HEK293T (cell line): ENCODE measurements at regions not wholly inside any gene's neighbourhood (a gene's known extent, or its start where the extent isn't known, plus 50 kb on each side); places are given as distances from the start of the nearest gene placed in this dataset.

Experiments used
- CTCF ChIA-PET: fragments of 350-600 bp; formaldehyde crosslinking; extraction: SDS; loops from one replicate; lab custom pipeline; 2021; ENCODE audit warnings: antibody characterized with exemption, inconsistent platforms; lab: Yijun Ruan, JAX
- POLR2A ChIA-PET: fragments of 350-600 bp; formaldehyde crosslinking; extraction: SDS; loops from one replicate; lab custom pipeline; 2020; ENCODE audit warnings: antibody characterized with exemption, inconsistent platforms; lab: Yijun Ruan, JAX
- DNase-seq: peaks from one replicate; pipeline ENCODE4 v3.0.0; 2012; ENCODE audit warnings: mixed read lengths; ENCODE audit errors: extremely low spot score
- ARNT ChIP-seq: fragments of 450-650 bp; IDR thresholded peaks from 2 replicates; pipeline ENCODE4 v1.6.1; 2017; ENCODE audit warnings: mild to moderate bottlenecking
- BHLHE40 ChIP-seq: fragments of 450-650 bp; IDR thresholded peaks from 2 replicates; pipeline ENCODE4 v1.6.1; 2016; ENCODE audit warnings: mild to moderate bottlenecking, moderate library complexity, borderline replicate concordance
- CTBP1 ChIP-seq: fragments of 450-650 bp; IDR thresholded peaks from 2 replicates; pipeline ENCODE4 v1.6.1; 2016; ENCODE audit warnings: borderline replicate concordance
- ELF4 ChIP-seq: fragments of 450-650 bp; IDR thresholded peaks from 2 replicates; pipeline ENCODE4 v1.6.1; 2017; ENCODE audit warnings: antibody characterized with exemption
- FOXA1 ChIP-seq: fragments of 450-650 bp; IDR thresholded peaks from 2 replicates; pipeline ENCODE4 v1.6.1; 2016; ENCODE audit warnings: mild to moderate bottlenecking
- FOXK2 ChIP-seq: fragments of 450-650 bp; IDR thresholded peaks from 2 replicates; pipeline ENCODE4 v1.6.1; 2016; ENCODE audit warnings: mild to moderate bottlenecking
- FOXM1 ChIP-seq: fragments of 450-650 bp; IDR thresholded peaks from 2 replicates; pipeline ENCODE4 v1.6.1; 2017; ENCODE audit warnings: mild to moderate bottlenecking, borderline replicate concordance
- HDGF ChIP-seq: fragments of 450-650 bp; IDR thresholded peaks from 2 replicates; pipeline ENCODE4 v1.6.1; 2017; ENCODE audit warnings: antibody characterized with exemption, borderline replicate concordance
- L3MBTL2 ChIP-seq: fragments of 450-650 bp; conservative IDR thresholded peaks from 2 replicates; pipeline ENCODE4 v1.6.1; 2016; ENCODE audit warnings: mild to moderate bottlenecking
- LEF1 ChIP-seq: fragments of 450-650 bp; IDR thresholded peaks from 2 replicates; pipeline ENCODE4 v1.6.1; 2017; ENCODE audit warnings: mild to moderate bottlenecking, borderline replicate concordance
- NFRKB ChIP-seq: fragments of 450-650 bp; IDR thresholded peaks from 2 replicates; pipeline ENCODE4 v1.6.1; 2016; ENCODE audit warnings: mild to moderate bottlenecking, moderate library complexity
- PKNOX1 ChIP-seq: fragments of 450-650 bp; IDR thresholded peaks from 2 replicates; pipeline ENCODE4 v1.6.1; 2016
- SP1 ChIP-seq: fragments of 450-650 bp; IDR thresholded peaks from 2 replicates; pipeline ENCODE4 v1.6.1; 2017
- SUZ12 ChIP-seq: fragments of 450-650 bp; IDR thresholded peaks from 2 replicates; pipeline ENCODE4 v1.6.1; 2016; ENCODE audit warnings: mild to moderate bottlenecking
- TARDBP ChIP-seq: fragments of 450-650 bp; IDR thresholded peaks from 2 replicates; pipeline ENCODE4 v1.6.1; 2016
- ZNF384 ChIP-seq: fragments of 450-650 bp; IDR thresholded peaks from 2 replicates; pipeline ENCODE4 v1.6.1; 2016

- TF ChIP-seq FOXK2 (no peak), ELF4 (no peak), NFRKB (no peak), CTBP1 (no peak), L3MBTL2 (no peak), BHLHE40 (no peak), FOXM1 (no peak), LEF1 (no peak), ARNT (no peak), SUZ12 (no peak), TARDBP (no peak), PKNOX1 (no peak)
- no peak for DNase-seq
- POLR2A ChIA-PET = no interaction called here
- CTCF ChIA-PET = interaction anchor here (0.6 kb wide), 1 partner anchor 8 kb away, joined by 3 read pairs; no protein-coding TSS in a partner anchor
These were observed 153.7 kb upstream of the IGSF21 start for GRCh38 chr1:17953921-17954320.

- ChIA-PET CTCF (no interaction called here), POLR2A (no interaction called here)
- DNase-seq = no peak
- TF ChIP-seq PKNOX1 (no peak), FOXA1 (no peak), ZNF384 (no peak), ELF4 (no peak), FOXK2 (no peak), LEF1 (no peak), HDGF (no peak), SP1 (no peak), L3MBTL2 (no peak), SUZ12 (no peak), CTBP1 (no peak), NFRKB (no peak), FOXM1 (no peak), ARNT (no peak), BHLHE40 (no peak), TARDBP (no peak)
These were observed 152.0 kb upstream of the IGSF21 start for GRCh38 chr1:17955302-17956285.

GRCh38 chr1:17957588-17958267, 149.9 kb upstream of the IGSF21 start:
- POLR2A ChIA-PET = no interaction called here
- TF ChIP-seq FOXK2 (no peak), FOXM1 (no peak), HDGF (no peak), PKNOX1 (no peak), SP1 (no peak), BHLHE40 (no peak), LEF1 (no peak), L3MBTL2 (no peak), ELF4 (no peak), ARNT (no peak)
- DNase-seq = no peak
- CTCF ChIA-PET = no interaction called here

- TF ChIP-seq TARDBP (no peak), FOXK2 (no peak), BHLHE40 (no peak), HDGF (no peak), ZNF384 (no peak), FOXM1 (no peak), FOXA1 (no peak)
These were observed 148.9 kb upstream of the IGSF21 start for GRCh38 chr1:17958704-17959103.

GRCh38 chr1:17963513-17963912, 144.1 kb upstream of the IGSF21 start:
- TF ChIP-seq CTBP1 = no peak
- no peak for TF ChIP-seq L3MBTL2
- TF ChIP-seq ZNF384 = no peak
- TF ChIP-seq SUZ12 = no peak
- no peak for TF ChIP-seq FOXM1
- TF ChIP-seq LEF1 = no peak
- TF ChIP-seq FOXA1 = no peak
- POLR2A ChIA-PET = no interaction called here
- CTCF ChIA-PET = no interaction called here
- DNase-seq = no peak

More at GRCh38 chr1:17958704-17959103, 148.9 kb upstream of the IGSF21 start:
- ChIA-PET CTCF (no interaction called here), POLR2A (no interaction called here)
- DNase-seq = no peak
